ENCODE measurements at regions not wholly inside any gene's neighbourhood (a gene's known extent, or its start where the extent isn't known, plus 50 kb on each side); places are given as distances from the start of the nearest gene placed in this dataset.

GRCh38 chr12:116427200-116427930 lies 131.8 kb upstream of the MAP1LC3B2 start (continued):
- 0 out of 2 replicates have a peak, but pooled peaks have one; percentile 26 for TF ChIP-seq PRDM4 (tag by site-specific recombination; IDR thresholded peaks at IDR 0.05)
- TF ChIP-seq ZNF175 (tag by site-specific recombination; IDR thresholded peaks at IDR 0.05) = no peak
- no peak for TF ChIP-seq KLF10 (tag by site-specific recombination; IDR thresholded peaks at IDR 0.05)
- no peak for TF ChIP-seq GLIS2 (tag by site-specific recombination; IDR thresholded peaks at IDR 0.05)
- TF ChIP-seq ZNF544 (tag by site-specific recombination; IDR thresholded peaks at IDR 0.05) = no peak
- no peak for TF ChIP-seq ZNF157 (tag by site-specific recombination; IDR thresholded peaks at IDR 0.05)
- TF ChIP-seq ZNF654 (tag by site-specific recombination; IDR thresholded peaks at IDR 0.05; ENCODE audit: low read depth) = no peak
- TF ChIP-seq PRDM10 (tag by site-specific recombination; IDR thresholded peaks at IDR 0.05) = no peak
- TF ChIP-seq ZBTB17 (tag by site-specific recombination; IDR thresholded peaks at IDR 0.05) = 0 out of 2 replicates have a peak, but pooled peaks have one; percentile 17
- no peak for TF ChIP-seq OVOL3 (tag by site-specific recombination; IDR thresholded peaks at IDR 0.05)
- TF ChIP-seq ZNF561 (tag by site-specific recombination; IDR thresholded peaks at IDR 0.05; ENCODE audit: borderline replicate concordance) = no peak
- TF ChIP-seq, protein P1, sequence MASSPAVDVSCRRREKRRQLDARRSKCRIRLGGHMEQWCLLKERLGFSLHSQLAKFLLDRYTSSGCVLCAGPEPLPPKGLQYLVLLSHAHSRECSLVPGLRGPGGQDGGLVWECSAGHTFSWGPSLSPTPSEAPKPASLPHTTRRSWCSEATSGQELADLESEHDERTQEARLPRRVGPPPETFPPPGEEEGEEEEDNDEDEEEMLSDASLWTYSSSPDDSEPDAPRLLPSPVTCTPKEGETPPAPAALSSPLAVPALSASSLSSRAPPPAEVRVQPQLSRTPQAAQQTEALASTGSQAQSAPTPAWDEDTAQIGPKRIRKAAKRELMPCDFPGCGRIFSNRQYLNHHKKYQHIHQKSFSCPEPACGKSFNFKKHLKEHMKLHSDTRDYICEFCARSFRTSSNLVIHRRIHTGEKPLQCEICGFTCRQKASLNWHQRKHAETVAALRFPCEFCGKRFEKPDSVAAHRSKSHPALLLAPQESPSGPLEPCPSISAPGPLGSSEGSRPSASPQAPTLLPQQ (tag by site-specific recombination; IDR thresholded peaks at IDR 0.05) = peak; percentile 77
- TF ChIP-seq, protein P2, sequence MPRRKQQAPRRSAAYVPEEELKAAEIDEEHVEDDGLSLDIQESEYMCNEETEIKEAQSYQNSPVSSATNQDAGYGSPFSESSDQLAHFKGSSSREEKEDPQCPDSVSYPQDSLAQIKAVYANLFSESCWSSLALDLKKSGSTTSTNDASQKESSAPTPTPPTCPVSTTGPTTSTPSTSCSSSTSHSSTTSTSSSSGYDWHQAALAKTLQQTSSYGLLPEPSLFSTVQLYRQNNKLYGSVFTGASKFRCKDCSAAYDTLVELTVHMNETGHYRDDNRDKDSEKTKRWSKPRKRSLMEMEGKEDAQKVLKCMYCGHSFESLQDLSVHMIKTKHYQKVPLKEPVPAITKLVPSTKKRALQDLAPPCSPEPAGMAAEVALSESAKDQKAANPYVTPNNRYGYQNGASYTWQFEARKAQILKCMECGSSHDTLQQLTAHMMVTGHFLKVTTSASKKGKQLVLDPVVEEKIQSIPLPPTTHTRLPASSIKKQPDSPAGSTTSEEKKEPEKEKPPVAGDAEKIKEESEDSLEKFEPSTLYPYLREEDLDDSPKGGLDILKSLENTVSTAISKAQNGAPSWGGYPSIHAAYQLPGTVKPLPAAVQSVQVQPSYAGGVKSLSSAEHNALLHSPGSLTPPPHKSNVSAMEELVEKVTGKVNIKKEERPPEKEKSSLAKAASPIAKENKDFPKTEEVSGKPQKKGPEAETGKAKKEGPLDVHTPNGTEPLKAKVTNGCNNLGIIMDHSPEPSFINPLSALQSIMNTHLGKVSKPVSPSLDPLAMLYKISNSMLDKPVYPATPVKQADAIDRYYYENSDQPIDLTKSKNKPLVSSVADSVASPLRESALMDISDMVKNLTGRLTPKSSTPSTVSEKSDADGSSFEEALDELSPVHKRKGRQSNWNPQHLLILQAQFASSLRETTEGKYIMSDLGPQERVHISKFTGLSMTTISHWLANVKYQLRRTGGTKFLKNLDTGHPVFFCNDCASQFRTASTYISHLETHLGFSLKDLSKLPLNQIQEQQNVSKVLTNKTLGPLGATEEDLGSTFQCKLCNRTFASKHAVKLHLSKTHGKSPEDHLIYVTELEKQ (tag by site-specific recombination; IDR thresholded peaks at IDR 0.05; ENCODE audit: borderline replicate concordance) = no peak
- no peak for TF ChIP-seq GLI4 (tag by site-specific recombination; IDR thresholded peaks at IDR 0.05)
- no peak for TF ChIP-seq ZNF571 (tag by site-specific recombination; IDR thresholded peaks at IDR 0.05)
- TF ChIP-seq WT1 (tag by site-specific recombination; IDR thresholded peaks at IDR 0.05) = peak; percentile 97
- TF ChIP-seq FEZF1 (tag by site-specific recombination; IDR thresholded peaks at IDR 0.05) = no peak
- no peak for TF ChIP-seq ZBTB48 (tag by site-specific recombination; IDR thresholded peaks at IDR 0.05)
- no peak for TF ChIP-seq ZNF311 (tag by site-specific recombination; IDR thresholded peaks at IDR 0.05; ENCODE audit: borderline replicate concordance)
- no peak for TF ChIP-seq SP2 (tag by site-specific recombination; IDR thresholded peaks at IDR 0.05)
- no peak for TF ChIP-seq ZNF280C (tag by site-specific recombination; IDR thresholded peaks at IDR 0.05)
- no peak for TF ChIP-seq ZBTB44 (tag by site-specific recombination; IDR thresholded peaks at IDR 0.05)
- TF ChIP-seq ZNF660 (tag by site-specific recombination; IDR thresholded peaks at IDR 0.05) = no peak
- no peak for TF ChIP-seq ZNF394 (tag by site-specific recombination; IDR thresholded peaks at IDR 0.05; ENCODE audit: borderline replicate concordance)
- TF ChIP-seq ZNF366 (tag by site-specific recombination; conservative IDR thresholded peaks at IDR 0.05) = no peak
